ENCODE measurements at regions not wholly inside any gene's neighbourhood (a gene's known extent, or its start where the extent isn't known, plus 50 kb on each side); places are given as distances from the start of the nearest gene placed in this dataset.
A peak's percentile ranks its signal among the peaks of the same experiment; 100 is the strongest.

- no peak for DNase-seq
These were observed 203.0 kb downstream of the KLF5 start for GRCh38 chr13:73261739-73262216.

GRCh38 chr13:73259061-73260017 lies 200.5 kb downstream of the KLF5 start:
- no peak for DNase-seq

- no peak for DNase-seq
These were observed 199.6 kb downstream of the KLF5 start for GRCh38 chr13:73258406-73258805.

- no peak for DNase-seq
These were observed 196.0 kb downstream of the KLF5 start for GRCh38 chr13:73254827-73255226.

GRCh38 chr13:73251626-73252265 lies 192.9 kb downstream of the KLF5 start:
- peak; percentile 17 for DNase-seq

GRCh38 chr13:73250061-73250460 lies 191.3 kb downstream of the KLF5 start:
- no peak for DNase-seq

- DNase-seq, result no peak
These were observed 190.1 kb downstream of the KLF5 start for GRCh38 chr13:73248711-73249580.

GRCh38 chr13:73248154-73248553 lies 189.3 kb downstream of the KLF5 start:
- DNase-seq, result no peak

- no peak for DNase-seq
These were observed 186.4 kb downstream of the KLF5 start for GRCh38 chr13:73245246-73245645.

- no peak for DNase-seq
These were observed 185.7 kb downstream of the KLF5 start for GRCh38 chr13:73244467-73244866.

- no peak for DNase-seq
These were observed 183.8 kb downstream of the KLF5 start for GRCh38 chr13:73242515-73243015.

GRCh38 chr13:73240193-73240592 lies 181.4 kb downstream of the KLF5 start:
- no peak for DNase-seq

GRCh38 chr13:73235385-73235784 lies 176.6 kb downstream of the KLF5 start:
- no peak for DNase-seq

GRCh38 chr13:73231471-73231870 lies 172.7 kb downstream of the KLF5 start:
- DNase-seq, result no peak

GRCh38 chr13:73230716-73231115 lies 171.9 kb downstream of the KLF5 start:
- DNase-seq, result no peak

- DNase-seq, result no peak
These were observed 169.7 kb downstream of the KLF5 start for GRCh38 chr13:73228546-73228945.

- DNase-seq, result no peak
These were observed 167.2 kb downstream of the KLF5 start for GRCh38 chr13:73225990-73226389.

GRCh38 chr13:73224703-73225102 lies 165.9 kb downstream of the KLF5 start:
- DNase-seq, result no peak

GRCh38 chr13:73223372-73223781 lies 164.6 kb downstream of the KLF5 start:
- no peak for DNase-seq

GRCh38 chr13:73222627-73223305 lies 164.0 kb downstream of the KLF5 start:
- DNase-seq, result no peak

Measured in muscle of arm (tissue), 1 donor.